Breast epithelium (tissue), 4 donors: ENCODE measurements at regions not wholly inside any gene's neighbourhood (a gene's known extent, or its start where the extent isn't known, plus 50 kb on each side); places are given as distances from the start of the nearest gene placed in this dataset.

Experiments
- DNase-seq, 2 donors: peaks; one replicate each; pipeline ENCODE4 v3.0.0-alpha.2; 2019; ENCODE audit warnings: low spot score in 2 of 2
- H3K27ac ChIP-seq, 2 donors: fragments of 200-600 bp; sonication (generic) in 1 of 2; one replicate each; pipeline ENCODE4 v1.5.1; 2016 to 2019; ENCODE audit warnings: mild to moderate bottlenecking in 1 of 2
- H3K27me3 ChIP-seq, 2 donors: fragments of 200-600 bp; sonication (generic) in 1 of 2; one replicate each; pipeline versions ENCODE4 v1.5.1 to v1.6.0; 2017 to 2019; ENCODE audit warnings: control low read depth in 1 of 2, mild to moderate bottlenecking in 1 of 2
- H3K36me3 ChIP-seq: fragments of 200-600 bp; one replicate; pipeline ENCODE4 v1.5.1; 2019
- H3K4me1 ChIP-seq, 2 donors: fragments of 200-600 bp; sonication (generic); one replicate each; pipeline ENCODE4 v1.5.1; 2016 to 2019; ENCODE audit warnings: control low read depth in 1 of 2
- H3K4me3 ChIP-seq, 3 donors: fragments of 200-600 bp; sonication (generic); 1 replicate in 2 of 3; 2 replicates in 1 of 3; pipeline ENCODE4 v1.5.1; 2016 to 2019; ENCODE audit warnings: mild to moderate bottlenecking in 3 of 3, moderate library complexity in 2 of 3
- H3K9me3 ChIP-seq, 2 donors: fragments of 200-600 bp; sonication (generic) in 1 of 2; one replicate each; pipeline ENCODE4 v1.5.1; 2016 to 2019; ENCODE audit warnings: control low read depth in 1 of 2
- POLR2A ChIP-seq: fragments of 450-650 bp; IDR thresholded peaks from one replicate; pipeline ENCODE4 v1.6.1; 2016; ENCODE audit warnings: antibody characterized with exemption, mild to moderate bottlenecking, moderate library complexity
- POLR2AphosphoS5 ChIP-seq, 3 donors: sonication (generic); formaldehyde crosslinking; IDR thresholded peaks; one replicate each; pipeline ENCODE4 v1.6.1; 2017; ENCODE audit warnings: antibody characterized with exemption in 3 of 3
- intact Hi-C: fragments of 100-400 bp; cut with DNase I; formaldehyde crosslinking; loops from one replicate; pipeline ENCODE4 v1.15.1; 2023; ENCODE audit warnings: low total_unique reads
- TF ChIP-seq, protein P1 (sequence below), 3 donors: fragments of 450-650 bp; IDR thresholded peaks; one replicate each; pipeline ENCODE4 v1.5.1; 2016 to 2017; ENCODE audit warnings: antibody characterized with exemption in 3 of 3, mild to moderate bottlenecking in 3 of 3, moderate library complexity in 3 of 3

GRCh38 chr3:163576314-163576713 is 1502.0 kb downstream of the SI start:
- Histone ChIP-seq H3K36me3 (no peaks in the 10 kb centered on the region), H3K9me3 (peaks cover 8% of the 10 kb centered on the region in 2 donors), H3K27me3 (no peaks in the 10 kb centered on the region), H3K27ac (no peak overlapping the region), H3K4me1 (no peaks in the 10 kb centered on the region), H3K4me3 (no peak overlapping the region)
- no peak for DNase-seq
- intact Hi-C loops: no loop called here
- TF ChIP-seq POLR2AphosphoS5 (IDR thresholded peaks at IDR 0.05) (no peak), POLR2A (no peak)
- TF ChIP-seq, protein P1, sequence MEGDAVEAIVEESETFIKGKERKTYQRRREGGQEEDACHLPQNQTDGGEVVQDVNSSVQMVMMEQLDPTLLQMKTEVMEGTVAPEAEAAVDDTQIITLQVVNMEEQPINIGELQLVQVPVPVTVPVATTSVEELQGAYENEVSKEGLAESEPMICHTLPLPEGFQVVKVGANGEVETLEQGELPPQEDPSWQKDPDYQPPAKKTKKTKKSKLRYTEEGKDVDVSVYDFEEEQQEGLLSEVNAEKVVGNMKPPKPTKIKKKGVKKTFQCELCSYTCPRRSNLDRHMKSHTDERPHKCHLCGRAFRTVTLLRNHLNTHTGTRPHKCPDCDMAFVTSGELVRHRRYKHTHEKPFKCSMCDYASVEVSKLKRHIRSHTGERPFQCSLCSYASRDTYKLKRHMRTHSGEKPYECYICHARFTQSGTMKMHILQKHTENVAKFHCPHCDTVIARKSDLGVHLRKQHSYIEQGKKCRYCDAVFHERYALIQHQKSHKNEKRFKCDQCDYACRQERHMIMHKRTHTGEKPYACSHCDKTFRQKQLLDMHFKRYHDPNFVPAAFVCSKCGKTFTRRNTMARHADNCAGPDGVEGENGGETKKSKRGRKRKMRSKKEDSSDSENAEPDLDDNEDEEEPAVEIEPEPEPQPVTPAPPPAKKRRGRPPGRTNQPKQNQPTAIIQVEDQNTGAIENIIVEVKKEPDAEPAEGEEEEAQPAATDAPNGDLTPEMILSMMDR (IDR thresholded peaks at IDR 0.05): no peak

DNA sequence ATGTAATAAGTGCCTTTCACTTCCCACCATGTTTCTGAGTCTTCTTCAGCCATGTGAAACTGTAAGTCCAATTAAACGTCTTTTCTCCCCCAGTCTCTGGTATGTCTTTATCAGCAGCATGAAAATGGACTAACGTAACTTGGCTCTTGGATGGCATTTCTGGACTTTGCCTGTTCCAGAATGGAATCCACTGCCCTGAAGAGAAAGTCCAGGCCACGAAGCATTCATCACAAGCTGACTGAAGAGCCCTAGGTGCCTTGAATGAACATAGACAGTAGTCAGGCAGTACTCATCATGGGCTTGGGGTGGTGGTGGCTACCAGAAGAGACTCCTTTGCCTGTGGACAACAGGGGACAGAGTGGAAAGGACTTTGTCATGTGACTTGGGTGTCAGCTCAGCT is 1505.0 kb downstream of the SI start:
- H3K36me3 ChIP-seq: no peaks in the 10 kb centered on the region
- no peak overlapping the region for H3K27ac ChIP-seq
- no peaks in the 10 kb centered on the region for H3K27me3 ChIP-seq
- H3K9me3 ChIP-seq: peaks cover 8% of the 10 kb centered on the region in 2 donors
- no peak for DNase-seq
- TF ChIP-seq POLR2AphosphoS5 (IDR thresholded peaks at IDR 0.05) (no peak), POLR2A (no peak)
- TF ChIP-seq, protein P1 (IDR thresholded peaks at IDR 0.05): no peak
- no peak overlapping the region for H3K4me3 ChIP-seq
- intact Hi-C loops: no loop called here
- no peaks in the 10 kb centered on the region for H3K4me1 ChIP-seq

GRCh38 chr3:163572856-163573255 is 1505.4 kb downstream of the SI start:
- Histone ChIP-seq H3K36me3 (no peaks in the 10 kb centered on the region), H3K27ac (no peak overlapping the region), H3K27me3 (no peaks in the 10 kb centered on the region), H3K4me1 (no peaks in the 10 kb centered on the region), H3K9me3 (peaks cover 8% of the 10 kb centered on the region in 2 donors), H3K4me3 (no peak overlapping the region)
- intact Hi-C loops: no loop called here
- no peak for DNase-seq
- no peak for TF ChIP-seq POLR2AphosphoS5 (IDR thresholded peaks at IDR 0.05)
- TF ChIP-seq, protein P1 (IDR thresholded peaks at IDR 0.05): no peak
- TF ChIP-seq POLR2A: no peak

GRCh38 chr3:163563485-163563884 is 1514.8 kb downstream of the SI start:
- no peaks in the 10 kb centered on the region for H3K36me3 ChIP-seq
- H3K27me3 ChIP-seq: no peaks in the 10 kb centered on the region
- H3K4me1 ChIP-seq: no peaks in the 10 kb centered on the region
- H3K9me3 ChIP-seq: no peaks in the 10 kb centered on the region
- no peak overlapping the region for H3K4me3 ChIP-seq
- intact Hi-C loops: no loop called here
- H3K27ac ChIP-seq: no peak overlapping the region
- TF ChIP-seq, protein P1 (IDR thresholded peaks at IDR 0.05): no peak
- TF ChIP-seq POLR2A (no peak), POLR2AphosphoS5 (IDR thresholded peaks at IDR 0.05) (no peak)
- no peak for DNase-seq

DNA sequence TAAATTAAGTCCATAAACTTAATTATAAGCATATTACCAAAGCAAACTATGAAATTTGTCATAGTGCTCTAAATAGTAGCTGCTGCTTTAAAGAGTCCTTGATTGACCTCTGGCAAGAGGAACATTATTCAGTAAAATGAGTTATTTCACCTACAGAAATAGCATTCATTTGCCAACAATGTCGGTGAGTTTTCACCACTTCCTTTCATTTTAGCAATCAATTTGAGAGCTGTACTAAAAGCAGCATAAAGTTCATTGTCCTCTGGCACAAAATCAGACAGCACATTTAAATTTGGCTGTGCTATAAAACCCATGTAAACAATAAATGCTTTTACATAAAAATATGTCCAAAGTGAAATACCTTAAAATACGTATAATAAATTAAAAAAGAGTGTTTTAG is 1515.7 kb downstream of the SI start:
- intact Hi-C loops: no loop called here
- H3K4me3 ChIP-seq: no peak overlapping the region
- H3K27ac ChIP-seq: no peak overlapping the region
- no peak for TF ChIP-seq POLR2A
- TF ChIP-seq POLR2AphosphoS5 (IDR thresholded peaks at IDR 0.05): no peak
- TF ChIP-seq, protein P1 (IDR thresholded peaks at IDR 0.05): no peak
- no peak for DNase-seq
- H3K4me1 ChIP-seq: no peaks in the 10 kb centered on the region
- H3K36me3 ChIP-seq: no peaks in the 10 kb centered on the region
- no peaks in the 10 kb centered on the region for H3K27me3 ChIP-seq
- H3K9me3 ChIP-seq: no peaks in the 10 kb centered on the region
